ENCODE measurements at regions not wholly inside any gene's neighbourhood (a gene's known extent, or its start where the extent isn't known, plus 50 kb on each side); places are given as distances from the start of the nearest gene placed in this dataset.

- POLR2A ChIA-PET: no interaction called here
- no TSS peak for BruUV-seq (replicated peaks)
These were observed 388.7 kb upstream of the RNF32 start for GRCh38 chr7:156251861-156252260.

GRCh38 chr7:156240532-156240931 lies 400.0 kb upstream of the RNF32 start:
- no peak for TF ChIP-seq POLR2AphosphoS5 (IDR thresholded peaks at IDR 0.05; ENCODE audit: low read depth, low read length)
- no peak for TF ChIP-seq SIN3A (IDR thresholded peaks at IDR 0.05; ENCODE audit: borderline replicate concordance, insufficient read depth, low read depth, low read length)
- TF ChIP-seq REST (IDR thresholded peaks at IDR 0.05; ENCODE audit: insufficient read depth in 1 of 2, low read depth in 2 of 2, low read length in 1 of 2): no peak
- no peak for TF ChIP-seq TCF7L2 (IDR thresholded peaks at IDR 0.05; ENCODE audit: low read depth, low read length)
- TF ChIP-seq CTCF (IDR thresholded peaks at IDR 0.05): no peak
- DNase-seq (ENCODE audit: low read depth, low spot score) (no peak), ATAC-seq (no peak)
- Histone ChIP-seq H3K9me3 (ENCODE audit: control insufficient read depth, insufficient read depth, low read depth, low read length) (peaks cover 3% of the 10 kb centered on the region; the same call in 1 of the 2 replicates), H3K27ac (ENCODE audit: low read length) (no peak overlapping the region), H3K36me3 (ENCODE audit: control insufficient read depth, insufficient read depth, low read length) (no peaks in the 10 kb centered on the region), H3K27me3 (ENCODE audit: control insufficient read depth, insufficient read depth, low read length) (0 out of 2 replicates have a peak, but pooled peaks cover 2% of the 10 kb centered on the region), H3K4me3 (ENCODE audit: low read depth in 2 of 2, low read length in 2 of 2) (no peak overlapping the region), H3K4me1 (ENCODE audit: control insufficient read depth, insufficient read depth, low read length) (no peaks in the 10 kb centered on the region)
- no TSS peak for BruUV-seq (replicated peaks)
- CTCF ChIA-PET: no interaction called here
- POLR2A ChIA-PET: no interaction called here
- in situ Hi-C loops (cut with HindIII; ENCODE audit: low pct_unique_long_range_greater_than_20kb, low sequenced_read_pairs): no loop called here
- intact Hi-C loops (cut with micrococcal nuclease; ENCODE audit: unreplicated experiment): no loop called here

More at GRCh38 chr7:156251861-156252260, 388.7 kb upstream of the RNF32 start:
- in situ Hi-C loops (cut with HindIII; ENCODE audit: low pct_unique_long_range_greater_than_20kb, low sequenced_read_pairs) (no loop called here), intact Hi-C loops (cut with micrococcal nuclease; ENCODE audit: unreplicated experiment) (no loop called here)
- CTCF ChIA-PET: interaction anchor here (0.6 kb wide), 1 partner anchor 425 kb away, joined by 3 read pairs; no protein-coding TSS in a partner anchor
- TF ChIP-seq CTCF (IDR thresholded peaks at IDR 0.05) (no peak), POLR2AphosphoS5 (IDR thresholded peaks at IDR 0.05; ENCODE audit: low read depth, low read length) (no peak), SIN3A (IDR thresholded peaks at IDR 0.05; ENCODE audit: borderline replicate concordance, insufficient read depth, low read depth, low read length) (no peak), TCF7L2 (IDR thresholded peaks at IDR 0.05; ENCODE audit: low read depth, low read length) (no peak), REST (IDR thresholded peaks at IDR 0.05; ENCODE audit: insufficient read depth in 1 of 2, low read depth in 2 of 2, low read length in 1 of 2) (no peak)
- ATAC-seq (no peak), DNase-seq (ENCODE audit: low read depth, low spot score) (no peak)
- H3K9me3 ChIP-seq (ENCODE audit: control insufficient read depth, insufficient read depth, low read depth, low read length): no peaks in the 10 kb centered on the region
- H3K4me1 ChIP-seq (ENCODE audit: control insufficient read depth, insufficient read depth, low read length): no peaks in the 10 kb centered on the region
- peaks cover 2% of the 10 kb centered on the region; the same call in 1 of the 2 replicates for H3K27me3 ChIP-seq (ENCODE audit: control insufficient read depth, insufficient read depth, low read length)
- no peak overlapping the region for H3K4me3 ChIP-seq (ENCODE audit: low read depth in 2 of 2, low read length in 2 of 2)
- H3K36me3 ChIP-seq (ENCODE audit: control insufficient read depth, insufficient read depth, low read length): no peaks in the 10 kb centered on the region
- no peak overlapping the region for H3K27ac ChIP-seq (ENCODE audit: low read length)

All from Panc1 (cell line).